ENCODE measurements at regions not wholly inside any gene's neighbourhood (a gene's known extent, or its start where the extent isn't known, plus 50 kb on each side); places are given as distances from the start of the nearest gene placed in this dataset.

- TF ChIP-seq POLR2A (IDR thresholded peaks at IDR 0.05), result no peak
- TF ChIP-seq, protein P1, sequence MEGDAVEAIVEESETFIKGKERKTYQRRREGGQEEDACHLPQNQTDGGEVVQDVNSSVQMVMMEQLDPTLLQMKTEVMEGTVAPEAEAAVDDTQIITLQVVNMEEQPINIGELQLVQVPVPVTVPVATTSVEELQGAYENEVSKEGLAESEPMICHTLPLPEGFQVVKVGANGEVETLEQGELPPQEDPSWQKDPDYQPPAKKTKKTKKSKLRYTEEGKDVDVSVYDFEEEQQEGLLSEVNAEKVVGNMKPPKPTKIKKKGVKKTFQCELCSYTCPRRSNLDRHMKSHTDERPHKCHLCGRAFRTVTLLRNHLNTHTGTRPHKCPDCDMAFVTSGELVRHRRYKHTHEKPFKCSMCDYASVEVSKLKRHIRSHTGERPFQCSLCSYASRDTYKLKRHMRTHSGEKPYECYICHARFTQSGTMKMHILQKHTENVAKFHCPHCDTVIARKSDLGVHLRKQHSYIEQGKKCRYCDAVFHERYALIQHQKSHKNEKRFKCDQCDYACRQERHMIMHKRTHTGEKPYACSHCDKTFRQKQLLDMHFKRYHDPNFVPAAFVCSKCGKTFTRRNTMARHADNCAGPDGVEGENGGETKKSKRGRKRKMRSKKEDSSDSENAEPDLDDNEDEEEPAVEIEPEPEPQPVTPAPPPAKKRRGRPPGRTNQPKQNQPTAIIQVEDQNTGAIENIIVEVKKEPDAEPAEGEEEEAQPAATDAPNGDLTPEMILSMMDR (IDR thresholded peaks at IDR 0.05), result no peak
These were observed 56.0 kb upstream of the ZNF354A start for GRCh38 chr5:178786417-178786816.

Data from thyroid gland (tissue), 4 donors.